ENCODE measurements at regions not wholly inside any gene's neighbourhood (a gene's known extent, or its start where the extent isn't known, plus 50 kb on each side); places are given as distances from the start of the nearest gene placed in this dataset.

DNA sequence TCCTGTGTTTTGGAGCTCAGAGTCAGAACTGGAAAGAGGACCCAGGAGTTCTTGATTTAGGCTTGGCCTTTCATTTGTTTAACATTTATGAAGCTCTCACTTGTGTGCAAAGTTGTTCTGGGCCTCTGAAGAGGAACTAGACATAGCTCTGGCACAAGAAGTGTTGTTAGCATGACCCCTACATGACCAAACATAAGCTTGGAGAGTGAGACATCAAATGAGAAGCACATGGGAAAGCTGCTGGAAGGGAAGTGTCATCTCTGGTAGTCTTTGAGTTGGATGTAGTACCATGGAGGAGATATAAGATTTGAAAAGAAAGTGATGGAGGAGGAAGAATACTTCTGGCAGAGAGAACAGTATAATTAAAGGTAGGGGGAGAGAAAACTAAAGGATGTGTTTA, 370.1 kb downstream of the ADRA2A start:
- DNase-seq (ENCODE audit: low spot score), result no peak

DNA sequence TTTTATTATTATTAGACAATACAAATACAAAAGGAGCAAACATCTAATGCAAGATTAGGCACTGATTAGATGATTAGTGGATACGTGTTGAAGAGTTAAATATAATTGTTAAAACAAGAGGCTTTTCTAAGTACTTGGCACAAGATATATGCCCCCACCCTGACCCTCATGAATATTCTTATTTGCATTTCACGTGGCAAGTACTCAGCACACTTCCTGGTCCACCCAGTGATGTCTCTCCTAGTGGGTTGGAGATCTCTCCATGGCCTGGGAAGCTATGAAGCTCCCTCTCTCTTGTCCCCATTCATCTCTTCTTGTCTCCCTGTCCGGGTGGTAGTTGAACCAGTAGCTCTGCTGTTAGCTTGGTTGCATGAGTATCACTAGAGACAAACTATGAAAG, 375.3 kb downstream of the ADRA2A start:
- no peak for DNase-seq (ENCODE audit: low spot score)

DNA sequence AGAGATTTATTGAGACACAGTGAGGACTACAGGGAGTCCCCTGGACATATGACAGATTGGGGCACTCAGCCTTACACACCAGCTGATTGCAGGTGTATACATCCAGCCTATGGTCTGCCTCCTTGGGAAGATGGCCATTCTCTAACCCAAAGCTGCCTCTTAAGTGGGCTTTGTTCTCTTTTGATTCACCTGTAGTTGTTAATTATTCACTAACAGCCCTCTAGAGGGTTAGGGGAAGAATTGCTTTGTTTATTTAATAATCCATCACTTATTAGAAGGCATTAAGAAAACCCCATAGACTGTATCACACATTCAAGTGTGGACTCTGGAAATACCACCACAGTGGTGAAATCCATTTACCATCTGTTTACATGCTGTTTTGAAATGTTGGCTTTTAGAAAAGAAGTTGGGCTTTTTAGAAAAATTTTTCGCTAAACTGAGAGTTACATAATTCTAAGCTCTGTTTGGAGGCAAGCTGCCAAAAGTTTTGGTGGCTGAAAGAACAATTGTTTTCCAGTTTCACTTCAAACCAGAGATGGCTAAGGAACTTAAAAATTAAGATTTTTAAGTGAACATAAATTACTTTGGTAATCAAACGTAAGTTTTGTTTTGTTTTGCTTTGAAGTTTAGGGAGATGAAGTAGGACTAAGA, 379.1 kb downstream of the ADRA2A start:
- no peak for DNase-seq (ENCODE audit: low spot score)

DNA sequence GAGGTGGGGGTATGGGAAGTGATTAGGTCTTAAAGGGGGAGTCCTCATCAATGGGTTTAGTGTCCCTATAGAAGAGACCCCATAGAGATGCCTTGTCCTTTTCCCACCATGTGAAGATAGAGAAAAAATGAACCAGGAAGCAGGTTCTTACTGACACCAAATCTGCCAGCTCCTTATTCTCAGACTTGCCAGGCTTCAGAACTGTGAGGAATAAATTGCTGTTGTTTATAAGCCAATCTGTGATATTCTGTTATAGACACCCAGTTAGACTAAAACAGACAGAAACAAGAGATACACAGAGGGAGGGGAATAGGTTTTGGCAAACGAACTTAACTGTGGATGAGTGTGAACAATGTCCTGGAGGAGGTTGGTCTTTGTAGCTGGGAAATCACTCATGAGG, 381.4 kb downstream of the ADRA2A start:
- no peak for DNase-seq (ENCODE audit: low spot score)

DNA sequence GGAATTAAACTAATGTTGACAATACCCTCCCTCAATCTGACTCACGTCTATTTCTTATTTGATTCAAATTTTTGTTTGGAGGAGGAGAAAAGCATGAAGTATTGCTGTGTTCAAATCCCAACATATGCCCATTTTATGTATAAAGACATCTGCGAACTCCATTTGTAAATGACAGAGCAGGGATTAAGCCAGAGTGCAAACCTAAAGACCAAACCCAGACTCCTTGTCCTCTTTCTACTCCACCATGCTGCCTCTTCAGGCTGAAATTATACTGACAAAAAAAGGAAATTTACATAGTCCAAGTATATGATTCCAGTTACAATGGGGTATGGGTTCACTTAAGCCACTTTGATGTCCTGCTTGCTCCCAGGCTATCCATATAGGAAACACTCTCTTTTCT, 383.1 kb downstream of the ADRA2A start:
- DNase-seq (ENCODE audit: low spot score), result no peak

DNA sequence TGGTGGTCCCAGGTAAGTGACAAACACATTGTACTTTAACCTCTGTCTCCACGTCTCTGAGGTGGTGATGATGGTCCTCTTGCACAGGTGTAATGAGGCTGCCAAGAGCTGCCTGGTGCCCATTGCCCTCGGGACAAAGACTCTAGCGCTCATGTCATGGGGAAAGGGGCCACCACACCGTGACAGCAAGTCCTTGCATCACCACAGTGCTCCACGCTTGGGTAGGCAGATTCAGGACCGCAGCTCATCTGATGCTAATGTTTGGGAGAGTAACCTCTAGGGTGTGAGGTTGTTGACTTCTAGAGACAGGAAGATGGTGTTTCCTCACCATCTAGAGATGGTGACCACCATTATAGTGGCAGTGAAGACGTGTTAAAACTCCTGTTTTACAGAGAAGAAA, 395.6 kb downstream of the ADRA2A start:
- DNase-seq (ENCODE audit: low spot score), result no peak

DNA sequence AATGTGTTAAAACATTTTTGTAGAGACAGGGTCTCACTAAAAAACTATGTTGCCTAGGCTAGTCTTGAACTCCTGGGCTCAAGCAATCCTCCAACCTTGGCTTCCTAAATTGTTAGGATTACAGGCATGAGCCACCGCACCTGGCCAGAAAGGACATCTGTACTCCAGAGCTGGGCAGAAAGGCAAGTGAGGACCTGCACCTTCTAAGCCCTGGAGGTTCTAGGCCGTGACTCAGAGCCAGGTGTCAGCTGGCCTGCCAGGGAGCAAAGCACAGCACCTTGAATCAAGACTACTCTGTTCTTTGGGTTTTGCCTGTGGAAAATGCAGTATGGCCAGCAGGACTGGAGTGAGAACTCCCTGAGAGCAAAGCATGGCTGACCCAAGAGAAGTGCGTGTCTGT, 396.5 kb downstream of the ADRA2A start:
- no peak for DNase-seq (ENCODE audit: low spot score)

DNA sequence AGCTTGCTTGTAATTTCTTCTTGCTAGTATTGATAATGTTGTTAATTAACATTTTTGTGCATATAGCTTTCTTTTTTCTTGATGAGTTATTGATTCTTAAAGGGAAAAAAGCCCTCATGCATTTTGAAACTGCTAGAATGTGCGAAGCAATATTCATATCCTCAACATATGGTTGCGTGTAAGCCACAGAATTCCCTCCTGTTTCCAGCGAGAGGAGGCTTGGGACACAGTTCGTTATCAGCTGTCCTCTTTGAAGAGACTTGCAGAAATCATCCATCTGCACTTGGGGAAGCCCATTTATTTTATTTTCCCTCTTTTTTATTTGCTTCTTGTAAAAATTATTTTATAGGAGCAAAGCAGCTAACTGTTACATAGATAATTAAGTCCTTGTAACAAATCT, 398.0 kb downstream of the ADRA2A start:
- no peak for DNase-seq (ENCODE audit: low spot score)

DNA sequence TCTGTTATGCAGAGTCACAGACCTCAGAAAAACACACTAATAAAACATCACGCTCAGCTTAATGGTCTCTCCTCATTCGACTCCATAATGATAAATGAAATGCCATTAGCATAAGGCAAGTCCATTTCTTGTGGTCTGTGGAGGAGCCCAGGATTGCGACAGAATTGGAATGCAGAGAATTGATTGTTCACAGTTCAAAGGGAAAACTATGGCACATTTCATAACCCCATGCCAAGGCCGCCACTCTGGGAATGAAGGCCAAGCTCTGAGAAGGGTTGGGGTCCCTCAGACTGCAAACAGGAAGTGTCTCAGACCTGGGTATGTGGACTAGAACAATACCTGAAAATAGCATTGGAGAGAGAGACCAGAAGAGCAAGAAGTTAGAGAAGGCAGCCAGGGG, 398.9 kb downstream of the ADRA2A start:
- DNase-seq (ENCODE audit: low spot score), result no peak

DNA sequence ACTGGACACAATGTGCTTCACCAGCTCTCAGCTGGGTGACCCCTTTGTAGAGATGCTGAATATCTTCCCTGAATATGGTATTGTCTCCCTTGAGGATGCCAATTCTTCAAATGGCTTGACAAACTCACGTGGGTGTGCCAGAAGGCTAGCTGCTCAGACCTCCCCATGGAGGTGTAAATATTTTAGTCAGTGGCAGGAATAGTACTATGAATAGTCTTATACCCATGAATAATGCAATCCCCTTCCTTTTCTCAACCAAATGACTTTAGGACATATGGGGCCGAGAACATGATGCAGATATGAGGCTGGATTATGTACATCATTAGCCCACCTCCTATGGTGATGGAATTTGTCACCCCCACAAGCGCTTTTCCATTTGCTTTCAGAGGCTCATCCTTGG, 401.8 kb downstream of the ADRA2A start:
- DNase-seq (ENCODE audit: low spot score), result no peak

DNA sequence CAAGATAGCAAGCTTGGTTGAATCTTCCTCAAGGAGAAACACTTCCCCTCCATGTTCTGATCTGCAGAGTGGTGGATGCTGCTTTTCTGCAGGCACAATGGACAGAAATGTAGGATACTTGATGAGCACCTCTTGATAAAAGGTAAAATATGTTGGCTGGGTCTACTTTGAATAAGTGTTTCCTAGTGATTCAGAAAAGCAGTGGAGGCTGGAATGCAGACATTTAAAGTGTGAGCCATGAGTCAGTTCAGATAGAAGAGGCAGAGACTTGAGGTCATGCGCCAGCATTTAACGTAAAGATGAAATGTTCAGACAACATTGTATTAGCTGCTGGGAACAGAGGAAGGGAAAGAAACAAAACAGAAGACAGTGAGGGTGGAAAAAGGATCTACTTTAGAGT, 403.1 kb downstream of the ADRA2A start:
- no peak for DNase-seq (ENCODE audit: low spot score)

DNA sequence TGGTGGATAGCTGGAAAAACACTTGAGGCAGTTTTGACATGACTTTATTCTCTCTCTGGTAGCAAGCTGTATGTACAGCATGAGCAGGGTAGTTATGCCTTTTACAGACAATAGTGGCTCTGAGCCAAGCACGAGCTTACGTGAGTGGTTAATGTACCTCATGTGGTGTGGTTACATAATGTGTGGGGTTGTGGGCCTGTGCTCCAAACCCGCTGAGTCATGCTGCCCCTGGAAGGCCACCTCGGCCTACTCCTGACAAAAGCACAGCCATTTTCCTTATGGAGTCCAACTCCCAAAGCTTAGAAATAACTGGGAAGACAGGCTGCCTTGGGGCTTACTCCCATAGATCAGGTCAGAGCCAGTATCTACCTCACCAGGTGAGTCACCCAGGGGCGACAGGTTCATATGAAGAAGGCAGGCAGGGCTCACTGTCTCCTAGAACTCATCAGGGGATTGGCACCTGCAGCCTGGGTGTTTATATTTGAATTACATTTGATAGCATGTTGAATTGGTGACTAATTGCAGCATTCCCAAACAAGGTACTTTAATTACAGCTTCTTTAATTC, 404.5 kb downstream of the ADRA2A start:
- no peak for DNase-seq (ENCODE audit: low spot score)

DNA sequence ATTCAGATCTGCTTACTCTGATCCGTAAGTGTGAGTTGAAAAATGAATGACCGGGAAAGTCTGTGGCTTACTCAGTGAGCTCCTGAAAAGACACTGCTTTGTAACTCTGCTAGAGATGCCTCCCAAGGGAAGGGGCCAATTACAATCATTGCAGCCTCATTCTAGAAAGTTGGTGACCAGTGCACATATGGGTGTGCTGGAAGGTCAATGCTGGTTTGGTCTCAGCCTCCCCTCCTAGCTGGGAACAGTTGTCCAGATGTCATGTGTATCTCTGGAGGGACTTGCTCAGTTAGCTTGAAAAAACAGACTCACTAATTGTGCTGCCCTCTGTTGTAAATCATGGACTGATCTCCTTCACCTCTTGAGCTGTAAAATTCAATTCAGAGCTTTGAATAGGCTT, 405.0 kb downstream of the ADRA2A start:
- no peak for DNase-seq (ENCODE audit: low spot score)

DNA sequence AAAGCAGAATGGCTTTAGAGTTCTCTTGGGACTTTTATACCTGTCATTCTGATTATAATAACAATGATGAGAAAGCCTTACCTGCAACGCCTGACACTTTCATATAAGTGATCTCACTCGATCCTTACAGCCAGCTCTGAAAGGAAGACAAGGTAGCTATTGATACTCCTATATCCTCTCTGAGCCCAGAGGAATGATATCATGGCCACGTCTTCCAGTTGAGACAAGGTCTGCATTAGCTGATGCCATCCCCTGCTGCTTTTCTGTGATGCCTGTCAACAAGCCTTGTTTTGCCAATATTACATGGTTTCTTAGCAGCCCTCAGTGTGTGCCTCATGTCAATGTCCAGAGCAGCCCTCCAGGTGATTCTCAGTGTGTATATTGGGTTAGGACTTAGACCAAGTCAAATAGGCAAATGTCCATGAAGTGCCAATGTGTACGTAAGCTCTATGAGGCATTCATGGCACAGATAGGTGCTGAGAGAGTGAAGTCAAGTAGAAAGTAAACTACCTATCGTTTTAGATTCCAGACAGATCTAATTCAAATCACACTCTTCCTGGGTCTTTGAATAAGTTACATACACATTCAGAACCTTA, 405.9 kb downstream of the ADRA2A start:
- no peak for DNase-seq (ENCODE audit: low spot score)

DNA sequence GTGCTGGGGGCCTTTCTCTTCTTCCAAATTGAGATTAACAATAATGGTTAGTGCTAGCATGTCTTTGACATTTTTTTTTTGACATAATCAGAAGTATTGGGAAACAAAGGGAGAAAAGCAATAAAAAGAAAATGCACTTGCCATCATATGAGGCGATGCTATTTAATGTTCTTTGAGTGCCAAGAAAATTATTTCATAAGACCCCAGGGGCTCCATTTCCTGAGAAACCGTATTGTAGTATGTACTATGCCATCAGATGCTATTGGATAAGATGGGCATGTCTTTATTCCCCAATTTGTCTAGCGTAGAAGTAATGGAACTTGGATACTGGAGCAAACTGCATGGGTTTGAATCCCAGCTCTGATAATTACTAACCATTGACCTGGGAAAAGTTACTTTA, 408.9 kb downstream of the ADRA2A start:
- DNase-seq (ENCODE audit: low spot score), result no peak

DNA sequence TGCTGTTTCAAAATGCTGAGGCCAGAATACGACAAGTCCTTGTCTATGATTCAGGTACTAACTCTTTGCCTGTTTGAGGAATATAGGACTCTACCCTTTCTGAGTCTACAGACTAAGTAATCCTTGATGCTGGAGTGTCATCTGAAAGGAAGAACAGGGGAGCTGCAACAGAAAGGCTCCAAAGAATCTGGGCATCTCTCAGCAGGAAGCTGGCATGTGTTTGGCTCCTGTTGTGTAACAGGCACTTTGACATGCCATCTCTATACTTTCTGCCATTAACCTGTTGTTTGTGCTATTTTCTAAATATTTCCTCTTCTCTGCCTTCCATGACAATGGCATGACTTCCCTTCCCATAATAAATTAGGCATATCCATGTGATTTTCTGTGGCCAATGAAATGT, 409.5 kb downstream of the ADRA2A start:
- no peak for DNase-seq (ENCODE audit: low spot score)

DNA sequence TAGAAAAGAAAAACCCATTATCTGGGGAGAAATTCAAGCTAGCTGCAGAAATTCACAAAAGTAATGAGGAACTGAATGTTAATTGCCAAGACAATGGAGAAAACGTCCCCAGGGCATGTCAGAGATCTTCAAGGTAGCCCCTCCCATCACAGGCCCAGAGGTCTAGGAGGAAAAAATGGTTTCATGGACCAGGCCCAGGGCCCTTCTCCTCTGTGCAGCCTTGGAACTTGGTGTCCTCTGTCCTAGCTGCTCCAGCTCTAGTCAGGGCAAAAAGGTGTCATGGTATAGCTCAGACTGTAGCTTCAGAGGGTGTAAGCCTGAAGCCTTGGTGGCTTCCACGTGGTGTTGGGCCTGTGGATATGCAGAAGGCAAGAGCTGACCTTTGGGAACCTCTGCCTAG, 411.8 kb downstream of the ADRA2A start:
- no peak for DNase-seq (ENCODE audit: low spot score)

DNA sequence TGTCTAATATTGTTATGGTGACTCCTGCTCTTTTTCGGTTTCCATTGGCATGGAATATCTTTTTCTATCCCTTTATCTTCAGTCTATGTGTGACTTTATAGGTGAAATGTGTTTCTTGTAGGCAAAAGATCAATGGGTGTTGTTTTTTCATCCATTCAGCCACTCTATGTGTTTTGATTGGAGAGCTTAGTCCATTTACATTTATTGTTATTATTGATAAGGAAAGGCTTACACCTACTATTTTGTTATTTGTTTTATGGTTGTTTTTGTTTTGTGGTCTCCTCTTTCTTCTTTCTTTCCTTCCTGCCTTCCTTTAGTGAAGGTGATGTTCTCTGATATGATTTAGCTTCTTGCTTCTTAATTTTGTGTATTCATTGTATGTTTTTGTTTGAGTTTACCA, 414.3 kb downstream of the ADRA2A start:
- DNase-seq (ENCODE audit: low spot score), result no peak

DNA sequence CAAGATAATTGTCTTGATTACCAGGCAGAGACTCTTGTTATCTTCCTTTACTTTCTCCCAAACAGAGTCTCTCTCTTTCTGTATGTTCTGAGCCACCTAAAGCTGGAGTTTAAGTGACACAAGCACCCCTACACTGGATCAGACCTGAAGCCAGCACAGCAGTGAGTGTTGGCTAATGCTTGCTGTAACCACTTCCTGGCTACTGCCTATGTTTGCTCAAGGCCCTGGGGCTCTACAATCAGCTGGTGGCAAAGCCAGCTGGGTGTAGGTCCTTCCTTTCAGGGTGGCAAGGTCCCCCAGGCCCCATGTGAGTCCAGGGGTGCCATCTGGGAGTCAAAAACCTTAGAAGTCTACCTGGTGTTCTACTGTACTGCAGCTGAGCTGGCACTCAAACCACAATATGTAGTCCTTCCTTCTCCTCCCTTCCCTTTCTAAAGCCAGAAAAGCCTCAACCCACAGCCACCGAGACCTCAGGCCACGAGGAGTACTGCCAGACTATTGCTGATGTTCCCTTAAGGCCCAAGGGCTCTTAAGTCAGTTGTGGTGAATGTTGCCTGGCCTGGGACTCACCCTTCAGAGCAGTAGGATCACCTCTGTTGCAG, 416.3 kb downstream of the ADRA2A start:
- DNase-seq (ENCODE audit: low spot score), result no peak

DNA sequence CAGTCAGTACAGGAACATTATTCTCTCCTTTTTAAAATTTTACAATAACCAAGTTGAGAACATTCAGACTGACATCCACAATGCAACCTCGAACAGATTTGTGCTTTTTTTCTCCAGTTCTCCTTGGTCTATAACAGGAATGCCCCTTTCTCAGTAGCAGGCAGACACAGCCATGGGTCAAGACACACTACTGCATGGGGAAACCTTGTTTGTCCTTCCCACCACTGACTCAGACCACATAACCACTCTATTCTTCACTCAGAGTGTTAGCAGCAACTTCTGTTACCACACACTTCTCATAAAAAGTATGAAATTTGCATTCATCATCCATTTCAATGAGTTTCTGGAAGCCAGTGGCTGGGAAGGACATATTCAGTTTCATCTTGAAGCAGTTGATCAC, 421.7 kb downstream of the ADRA2A start:
- DNase-seq (ENCODE audit: low spot score), result no peak

DNA sequence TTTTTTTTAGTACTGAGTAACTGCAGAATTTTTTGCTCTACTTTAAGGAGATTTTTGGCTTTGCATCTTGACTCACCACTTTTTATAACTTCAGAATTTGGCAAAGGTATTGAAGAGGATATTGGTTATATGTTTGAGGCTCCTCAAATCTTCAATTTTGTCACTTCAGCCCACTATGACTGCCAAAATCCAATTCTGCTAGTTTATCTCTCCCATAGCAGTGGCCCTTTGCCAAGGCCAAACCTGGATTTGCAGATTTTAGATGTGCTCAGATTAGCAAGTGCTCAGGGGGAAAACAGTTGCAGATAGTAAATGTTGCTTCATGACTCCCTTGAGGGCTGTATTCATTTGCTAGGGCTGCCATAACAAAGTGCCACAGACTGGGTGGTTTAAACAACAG, 427.5 kb downstream of the ADRA2A start:
- no peak for DNase-seq (ENCODE audit: low spot score)

DNA sequence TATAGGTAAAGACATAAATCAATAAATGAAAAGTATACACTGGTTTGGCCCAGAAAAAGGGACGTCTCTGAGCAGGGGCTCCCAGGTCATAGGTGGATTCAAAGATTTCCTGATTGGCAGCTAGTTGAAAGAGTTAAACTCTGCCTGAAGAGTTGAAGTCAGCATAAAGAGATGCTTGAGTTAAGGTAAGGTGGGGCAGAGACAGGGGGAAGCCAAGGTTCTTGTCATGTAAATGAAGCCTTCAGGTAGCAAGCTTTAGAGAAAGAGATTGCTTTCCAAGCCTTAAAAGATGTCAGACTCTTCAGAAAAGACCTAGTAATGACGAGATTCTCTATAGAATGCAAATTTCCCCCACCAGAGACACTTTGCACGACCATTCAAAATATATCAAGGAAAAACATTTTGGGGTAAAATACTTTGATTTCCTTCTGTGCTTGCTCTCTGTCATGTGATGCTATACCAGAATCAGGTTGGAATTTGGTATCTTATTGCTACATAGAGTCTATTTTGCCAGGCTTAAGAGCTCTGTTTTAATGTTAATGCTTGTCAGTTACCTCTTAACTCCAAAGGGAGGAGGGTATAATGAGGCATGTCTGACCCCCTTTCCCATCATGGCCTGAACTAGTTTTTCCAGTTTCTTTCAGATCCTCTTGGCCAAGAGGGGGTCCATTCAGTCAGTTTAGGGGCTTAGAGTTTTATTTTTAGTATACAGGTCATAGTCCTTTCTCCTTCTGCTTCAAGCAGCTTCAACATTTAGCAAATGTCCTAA, 429.6 kb downstream of the ADRA2A start:
- no peak for DNase-seq (ENCODE audit: low spot score)

DNA sequence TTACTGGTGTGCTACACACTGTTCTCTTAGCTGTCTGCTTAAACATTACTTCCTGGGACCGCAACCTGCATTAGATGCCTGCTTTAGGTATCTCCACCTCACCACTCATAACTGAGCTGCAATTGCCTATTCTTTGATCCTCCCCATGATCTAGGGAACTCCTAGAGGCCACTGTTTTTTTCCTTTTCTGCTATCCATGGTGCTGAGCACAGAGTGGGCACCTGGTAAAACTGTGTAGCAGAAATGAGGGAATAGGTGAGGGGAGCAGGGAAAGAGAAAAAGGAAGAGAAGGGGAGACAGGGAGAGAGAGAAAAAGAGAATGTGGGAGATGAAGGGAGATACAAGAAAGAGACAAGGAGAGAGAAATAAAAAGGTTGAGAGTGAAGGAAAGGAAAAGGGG, 434.9 kb downstream of the ADRA2A start:
- DNase-seq (ENCODE audit: low spot score), result no peak

Measured in CD4-positive, alpha-beta T cell treated with Interleukin-6 at 100 ng/mL for 8 hours (primary cell).